Activated T-cell treated with anti-CD3 and anti-CD28 coated beads, Interleukin-2, amount 50 U/mL, for 24 hours (primary cell): ENCODE measurements at regions not wholly inside any gene's neighbourhood (a gene's known extent, or its start where the extent isn't known, plus 50 kb on each side); places are given as distances from the start of the nearest gene placed in this dataset.

Experiments used
- DNase-seq: peaks from one replicate; pipeline ENCODE4 v3.0.0-alpha.2; 2020
- H3K27ac Mint-ChIP-seq: 2 replicates; pipeline ENCODE4 v1.8.0; 2020; ENCODE audit warnings: mild to moderate bottlenecking, mixed read lengths
- H3K27me3 Mint-ChIP-seq: 2 replicates; pipeline ENCODE4 v1.8.0; 2020; ENCODE audit warnings: mixed read lengths
- H3K36me3 Mint-ChIP-seq: 2 replicates; pipeline ENCODE4 v1.8.0; 2020; ENCODE audit warnings: low read depth, mixed read lengths
- H3K4me1 Mint-ChIP-seq: 2 replicates; pipeline ENCODE4 v1.8.0; 2020; ENCODE audit warnings: low read depth, mixed read lengths
- H3K4me3 Mint-ChIP-seq: 2 replicates; pipeline ENCODE4 v1.8.0; 2020; ENCODE audit warnings: mild to moderate bottlenecking, moderate library complexity, mixed read lengths
- H3K9me3 Mint-ChIP-seq: 2 replicates; pipeline ENCODE4 v1.8.0; 2020; ENCODE audit warnings: mixed read lengths

GRCh38 chr6:134729561-134729960, 220.3 kb downstream of the ALDH8A1 start:
- H3K27ac Mint-ChIP-seq = no peak overlapping the region
- no peak overlapping the region for H3K4me3 Mint-ChIP-seq
- no peak for DNase-seq
- no peaks in the 10 kb centered on the region for H3K36me3 Mint-ChIP-seq
- no peaks in the 10 kb centered on the region for H3K9me3 Mint-ChIP-seq
- no peaks in the 10 kb centered on the region for H3K4me1 Mint-ChIP-seq
- peaks cover 28% of the 10 kb centered on the region for H3K27me3 Mint-ChIP-seq

- Mint-ChIP-seq H3K4me3 (no peak overlapping the region), H3K4me1 (no peaks in the 10 kb centered on the region), H3K36me3 (no peaks in the 10 kb centered on the region), H3K27me3 (peaks cover 28% of the 10 kb centered on the region), H3K9me3 (no peaks in the 10 kb centered on the region), H3K27ac (no peak overlapping the region)
- no peak for DNase-seq
Observed at GRCh38 chr6:134727081-134727480, 222.8 kb downstream of the ALDH8A1 start.

DNA sequence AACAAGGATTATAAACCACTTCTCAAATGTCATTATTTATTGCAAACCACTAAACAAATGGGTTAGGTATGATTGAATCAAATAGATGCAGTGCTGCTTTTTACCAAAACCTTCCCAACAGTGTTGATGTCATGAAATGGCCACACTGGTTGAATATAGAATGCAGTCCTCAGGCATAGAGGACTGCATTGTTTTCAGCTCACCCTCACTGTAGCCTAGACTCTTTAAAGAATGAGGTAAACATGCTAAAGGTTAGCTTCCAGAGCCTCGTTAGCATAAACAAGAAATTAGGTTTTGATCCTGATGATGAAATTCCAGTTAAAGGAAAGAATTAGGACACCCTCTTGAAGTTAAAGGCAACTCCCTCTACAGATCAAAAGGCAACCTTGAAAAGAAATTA, 224.3 kb downstream of the ALDH8A1 start:
- H3K9me3 Mint-ChIP-seq = no peaks in the 10 kb centered on the region
- no peak overlapping the region for H3K4me3 Mint-ChIP-seq
- no peaks in the 10 kb centered on the region for H3K4me1 Mint-ChIP-seq
- no peak overlapping the region for H3K27ac Mint-ChIP-seq
- H3K36me3 Mint-ChIP-seq = no peaks in the 10 kb centered on the region
- no peak for DNase-seq
- peaks cover 28% of the 10 kb centered on the region for H3K27me3 Mint-ChIP-seq

DNA sequence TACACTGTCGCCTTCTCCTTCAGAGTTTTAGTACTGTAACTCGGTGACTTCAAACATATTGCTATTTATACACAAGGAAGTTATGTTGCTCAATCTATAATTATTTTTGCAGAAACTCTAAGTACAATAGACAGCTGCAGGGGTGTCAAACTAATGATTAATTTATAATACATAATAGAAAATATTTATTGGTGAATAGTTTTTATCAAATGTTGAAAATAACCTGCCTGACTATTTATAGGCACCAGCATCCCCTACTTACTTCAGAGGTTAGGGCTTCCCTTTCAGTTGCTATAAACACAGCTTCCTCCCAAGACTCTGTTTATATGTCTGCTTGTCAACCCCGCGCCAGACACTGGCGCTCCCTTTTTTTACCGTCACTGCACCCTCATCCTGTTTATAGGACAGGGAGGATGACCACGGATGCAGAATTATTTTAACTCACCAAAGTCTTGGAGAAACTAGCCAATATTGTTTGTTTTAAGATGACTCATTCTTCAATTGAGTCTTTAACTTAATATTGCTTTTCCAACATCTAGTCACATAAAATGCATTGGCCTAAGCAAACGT, 225.0 kb downstream of the ALDH8A1 start:
- no peak for DNase-seq
- Mint-ChIP-seq H3K9me3 (no peaks in the 10 kb centered on the region), H3K4me3 (no peak overlapping the region), H3K27ac (no peak overlapping the region), H3K27me3 (peaks cover 28% of the 10 kb centered on the region), H3K4me1 (no peaks in the 10 kb centered on the region), H3K36me3 (no peaks in the 10 kb centered on the region)

DNA sequence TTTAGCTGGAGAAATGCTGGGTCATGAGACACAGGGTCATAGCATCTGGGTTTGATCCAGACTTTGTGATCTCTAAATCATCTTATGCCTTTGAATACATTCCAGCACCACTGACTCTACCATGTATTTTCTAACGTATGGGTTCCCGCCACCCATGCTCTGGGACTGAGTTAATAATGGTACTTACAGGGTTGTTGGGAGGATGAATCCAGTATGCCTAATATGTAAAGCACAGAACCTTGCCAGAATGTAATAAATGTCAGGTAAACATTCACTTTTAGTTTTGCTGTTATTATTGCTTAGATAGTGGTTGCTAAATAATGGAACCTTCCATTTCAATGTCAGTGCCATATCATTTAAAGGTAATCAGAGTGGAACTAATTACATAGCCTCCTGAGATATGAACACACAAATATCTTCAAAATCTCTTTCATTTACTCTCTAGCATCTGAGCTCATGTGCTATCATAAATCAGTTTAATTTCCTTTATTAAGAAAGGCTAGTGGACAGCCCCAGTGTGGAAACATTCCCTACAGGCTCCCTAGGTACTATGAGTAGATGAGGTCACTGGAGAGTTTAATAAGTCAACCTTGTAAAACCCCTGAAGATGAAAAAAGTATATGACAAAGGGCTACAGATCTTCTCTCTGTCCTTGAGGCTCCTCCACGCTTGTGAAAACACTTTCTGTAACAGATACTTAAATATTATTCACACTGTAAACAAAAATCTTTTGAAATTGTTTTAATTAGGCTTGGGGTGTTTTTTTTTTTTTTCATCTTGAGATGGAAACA, 226.6 kb downstream of the ALDH8A1 start:
- no peaks in the 10 kb centered on the region for H3K36me3 Mint-ChIP-seq
- H3K9me3 Mint-ChIP-seq = no peaks in the 10 kb centered on the region
- H3K27me3 Mint-ChIP-seq = peaks cover 24% of the 10 kb centered on the region
- no peak overlapping the region for H3K4me3 Mint-ChIP-seq
- DNase-seq = no peak
- H3K4me1 Mint-ChIP-seq = no peaks in the 10 kb centered on the region
- H3K27ac Mint-ChIP-seq = no peak overlapping the region

GRCh38 chr6:134722200-134722870, 227.6 kb downstream of the ALDH8A1 start:
- H3K4me3 Mint-ChIP-seq = no peak overlapping the region
- no peak for DNase-seq
- H3K36me3 Mint-ChIP-seq = no peaks in the 10 kb centered on the region
- H3K4me1 Mint-ChIP-seq = no peaks in the 10 kb centered on the region
- H3K27ac Mint-ChIP-seq = no peak overlapping the region
- H3K9me3 Mint-ChIP-seq = no peaks in the 10 kb centered on the region
- peaks cover 21% of the 10 kb centered on the region for H3K27me3 Mint-ChIP-seq

- Mint-ChIP-seq H3K9me3 (no peaks in the 10 kb centered on the region), H3K36me3 (no peaks in the 10 kb centered on the region), H3K27ac (no peak overlapping the region), H3K4me3 (no peak overlapping the region), H3K4me1 (no peaks in the 10 kb centered on the region), H3K27me3 (peaks cover 11% of the 10 kb centered on the region)
- no peak for DNase-seq
Observed at GRCh38 chr6:134721060-134721405, 228.9 kb downstream of the ALDH8A1 start.

- H3K27me3 Mint-ChIP-seq = peaks cover 10% of the 10 kb centered on the region
Observed at GRCh38 chr6:134720353-134721059, 229.4 kb downstream of the ALDH8A1 start.

GRCh38 chr6:134719911-134720310, 230.0 kb downstream of the ALDH8A1 start:
- Mint-ChIP-seq H3K4me1 (no peaks in the 10 kb centered on the region), H3K9me3 (no peaks in the 10 kb centered on the region), H3K27ac (no peak overlapping the region), H3K27me3 (peaks cover 7% of the 10 kb centered on the region), H3K4me3 (no peak overlapping the region), H3K36me3 (no peaks in the 10 kb centered on the region)
- no peak for DNase-seq

More at GRCh38 chr6:134720353-134721059, 229.4 kb downstream of the ALDH8A1 start:
- no peak overlapping the region for H3K4me3 Mint-ChIP-seq
- no peaks in the 10 kb centered on the region for H3K9me3 Mint-ChIP-seq
- no peaks in the 10 kb centered on the region for H3K36me3 Mint-ChIP-seq
- no peak for DNase-seq
- no peaks in the 10 kb centered on the region for H3K4me1 Mint-ChIP-seq
- H3K27ac Mint-ChIP-seq = no peak overlapping the region

DNA sequence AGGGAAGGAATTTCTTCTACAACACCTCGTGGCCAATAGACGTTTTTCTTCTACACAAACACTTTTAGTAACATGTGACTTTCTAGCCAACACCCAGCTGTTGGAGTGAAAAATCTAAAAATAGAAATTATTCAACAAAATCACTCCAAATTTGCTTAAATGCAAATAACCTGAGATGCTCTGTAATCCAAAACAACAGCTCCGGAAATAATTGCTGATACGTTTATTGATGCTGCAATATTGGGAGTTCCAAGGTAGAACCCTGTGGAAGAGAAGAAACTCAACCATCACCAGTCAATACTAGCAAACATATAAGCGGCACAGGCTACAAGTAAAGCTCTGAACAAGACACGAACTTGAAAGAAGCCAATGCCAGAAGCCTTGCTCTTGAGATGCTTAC, 230.6 kb downstream of the ALDH8A1 start:
- Mint-ChIP-seq H3K27me3 (peaks cover 10% of the 10 kb centered on the region), H3K27ac (no peak overlapping the region), H3K4me3 (no peak overlapping the region), H3K9me3 (no peaks in the 10 kb centered on the region), H3K36me3 (no peaks in the 10 kb centered on the region), H3K4me1 (no peaks in the 10 kb centered on the region)
- DNase-seq = no peak

- DNase-seq = no peak
- H3K36me3 Mint-ChIP-seq = no peaks in the 10 kb centered on the region
Observed at GRCh38 chr6:134714679-134715078, 235.2 kb downstream of the ALDH8A1 start.

DNA sequence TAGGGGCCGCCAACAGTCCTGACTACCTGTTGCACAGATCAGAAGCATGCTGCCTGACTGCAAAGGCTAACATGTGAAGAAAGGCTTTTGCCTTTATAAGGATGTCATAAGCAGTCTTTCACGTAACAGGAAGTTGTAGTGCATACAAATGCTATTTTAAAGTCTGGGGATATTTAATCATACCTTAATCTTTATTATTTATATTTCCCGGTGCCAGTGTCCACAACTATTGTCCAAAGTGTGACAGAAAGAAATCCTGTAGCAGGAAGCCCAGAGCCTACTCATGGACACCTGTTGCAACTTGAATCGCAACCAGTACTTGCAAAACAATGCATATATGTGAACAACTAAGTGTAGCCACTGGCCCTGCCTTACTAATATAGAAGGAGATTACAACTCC, 235.8 kb downstream of the ALDH8A1 start:
- Mint-ChIP-seq H3K36me3 (no peaks in the 10 kb centered on the region), H3K27me3 (peaks cover 15% of the 10 kb centered on the region), H3K4me3 (no peak overlapping the region), H3K4me1 (no peaks in the 10 kb centered on the region), H3K9me3 (no peaks in the 10 kb centered on the region), H3K27ac (no peak overlapping the region)
- DNase-seq = no peak

More at GRCh38 chr6:134714679-134715078, 235.2 kb downstream of the ALDH8A1 start:
- Mint-ChIP-seq H3K27me3 (peaks cover 15% of the 10 kb centered on the region), H3K4me3 (no peak overlapping the region), H3K4me1 (no peaks in the 10 kb centered on the region), H3K9me3 (no peaks in the 10 kb centered on the region), H3K27ac (no peak overlapping the region)

- Mint-ChIP-seq H3K27me3 (peaks cover 19% of the 10 kb centered on the region), H3K9me3 (no peaks in the 10 kb centered on the region), H3K36me3 (no peaks in the 10 kb centered on the region), H3K4me3 (no peak overlapping the region), H3K27ac (no peak overlapping the region), H3K4me1 (no peaks in the 10 kb centered on the region)
- DNase-seq = no peak
Observed at GRCh38 chr6:134712311-134712710, 237.6 kb downstream of the ALDH8A1 start.

GRCh38 chr6:134708079-134708478, 241.8 kb downstream of the ALDH8A1 start:
- H3K4me3 Mint-ChIP-seq = no peak overlapping the region
- H3K27ac Mint-ChIP-seq = no peak overlapping the region
- H3K9me3 Mint-ChIP-seq = no peaks in the 10 kb centered on the region
- no peaks in the 10 kb centered on the region for H3K36me3 Mint-ChIP-seq
- no peaks in the 10 kb centered on the region for H3K4me1 Mint-ChIP-seq
- DNase-seq = no peak
- peaks cover 15% of the 10 kb centered on the region for H3K27me3 Mint-ChIP-seq
